IPS DF 4.7 (cell line): ENCODE measurements at regions not wholly inside any gene's neighbourhood (a gene's known extent, or its start where the extent isn't known, plus 50 kb on each side); places are given as distances from the start of the nearest gene placed in this dataset.

Source experiments
- DNase-seq: peaks from one replicate; pipeline ENCODE4 v3.0.0-alpha.2; 2013; ENCODE audit warnings: low spot score; ENCODE audit errors: extremely low read depth

DNA sequence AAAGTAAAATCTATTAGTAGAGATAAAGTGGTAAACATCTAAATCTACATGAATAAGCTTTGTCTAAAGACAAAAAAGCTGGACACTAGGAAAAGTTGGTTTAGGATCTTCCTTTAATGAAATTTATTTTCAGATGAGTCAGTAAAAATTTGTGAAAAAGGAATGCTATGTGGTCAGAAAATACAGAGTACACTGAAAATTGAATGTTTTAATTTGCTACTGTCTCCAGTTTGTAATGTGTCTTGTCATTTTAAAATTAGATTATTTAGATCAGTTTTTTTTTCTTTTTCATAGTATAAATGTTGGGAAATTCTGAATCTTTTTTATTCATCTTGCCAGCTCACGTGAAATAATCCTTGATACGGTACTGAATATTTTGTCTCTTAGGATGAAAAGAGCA is 56.9 kb downstream of the SLITRK6 start:
- DNase-seq, result no peak

DNA sequence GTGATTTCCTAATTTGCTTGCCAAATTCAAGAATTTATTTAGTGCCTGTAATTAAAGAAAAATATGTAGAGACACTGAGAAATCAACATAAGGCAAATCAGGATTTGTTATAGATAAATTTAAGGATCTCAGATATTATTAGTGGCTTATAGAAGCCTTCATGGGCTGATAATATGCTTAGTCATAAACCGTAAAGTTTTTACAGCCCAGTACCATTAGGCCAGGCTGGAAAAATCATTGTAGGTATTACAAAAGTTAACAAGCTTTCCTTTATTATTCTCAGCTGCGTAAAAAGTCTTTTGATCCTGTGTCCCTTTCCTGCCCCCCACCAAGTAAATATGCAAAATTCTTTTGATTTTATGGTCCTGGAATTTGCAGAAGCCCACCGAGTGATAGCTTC is 58.2 kb downstream of the SLITRK6 start:
- no peak for DNase-seq

DNA sequence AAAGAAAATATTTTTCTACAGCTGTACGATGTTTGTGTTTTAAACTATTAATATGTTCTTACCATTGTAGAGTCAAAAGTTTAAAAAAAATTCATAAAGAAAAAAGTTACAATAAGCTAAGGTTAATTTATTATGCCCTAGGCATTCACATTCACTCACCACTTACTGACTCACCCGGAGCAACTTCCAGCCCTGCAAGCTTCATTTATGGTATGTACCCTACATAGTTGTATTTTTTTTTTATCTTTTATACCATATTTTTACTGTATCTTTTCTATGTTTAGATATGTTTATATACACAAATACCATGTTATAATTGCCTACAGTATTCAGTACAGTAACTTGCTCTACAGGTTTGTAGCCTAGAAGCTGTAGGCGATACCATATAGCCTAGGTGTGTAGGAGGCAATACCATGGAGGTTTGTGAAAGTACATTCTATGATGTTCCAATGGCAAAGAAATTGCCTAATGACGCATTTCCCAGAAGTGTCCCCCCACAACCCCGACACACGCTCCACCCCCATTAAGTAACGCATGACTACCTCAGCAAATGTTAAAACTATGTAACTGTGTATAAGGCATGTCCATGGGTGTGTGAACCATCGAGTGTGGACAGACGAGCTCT is 60.4 kb downstream of the SLITRK6 start:
- no peak for DNase-seq

DNA sequence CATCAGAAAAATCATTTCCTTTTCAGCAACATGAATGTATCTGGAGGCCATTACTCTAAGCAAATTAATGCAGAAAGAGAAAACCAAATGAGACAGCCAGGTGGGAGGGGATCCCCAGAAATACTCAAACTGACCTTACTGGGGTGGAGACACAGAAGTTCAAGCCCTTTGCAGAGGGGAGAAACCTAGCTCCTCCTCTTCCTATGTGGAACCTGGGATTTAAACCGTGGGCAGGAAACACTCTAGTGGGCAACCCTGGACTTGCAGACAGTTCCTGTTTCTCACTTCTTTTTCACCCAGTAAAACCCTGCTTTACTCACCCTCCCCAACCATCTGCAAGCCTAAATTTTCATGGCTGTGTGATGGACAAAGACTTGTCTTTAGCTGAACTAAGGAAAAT is 61.3 kb downstream of the SLITRK6 start:
- DNase-seq, result no peak

DNA sequence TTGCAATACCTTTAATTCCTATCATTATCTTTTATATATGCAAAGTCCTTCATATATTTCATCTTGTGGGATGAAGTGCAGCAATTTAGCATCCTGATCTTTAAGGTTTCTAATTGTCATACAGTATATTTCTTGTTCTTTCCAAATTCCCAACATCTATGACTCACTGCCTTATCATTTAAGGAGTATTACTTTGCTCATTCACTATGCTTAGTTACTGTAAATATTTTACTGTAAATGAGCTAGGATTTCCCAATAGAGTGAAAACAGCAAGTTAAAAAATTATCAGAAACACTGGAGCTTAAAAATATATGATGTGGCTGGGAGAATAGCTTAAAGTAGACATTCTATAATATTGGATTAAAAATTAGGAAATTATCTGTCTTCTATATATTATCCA is 69.9 kb downstream of the SLITRK6 start:
- no peak for DNase-seq

DNA sequence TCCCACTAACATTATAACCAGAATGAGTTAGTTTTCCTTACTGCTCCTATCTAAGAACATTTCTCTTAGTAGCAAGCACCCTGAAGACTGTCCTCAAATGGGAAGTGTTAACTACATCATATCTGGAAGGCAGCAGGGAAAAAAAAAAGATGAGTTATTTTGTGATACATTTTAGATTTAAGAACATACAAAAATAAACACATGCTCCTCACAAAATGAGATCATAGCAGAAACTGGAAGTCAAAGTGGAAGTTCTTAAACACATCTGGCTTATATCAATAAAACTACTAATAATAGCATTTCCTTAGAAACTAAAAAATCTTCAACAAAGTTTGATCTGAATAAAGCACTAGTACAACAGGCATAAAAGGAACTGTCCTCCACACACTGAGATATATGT is 70.4 kb downstream of the SLITRK6 start:
- DNase-seq, result no peak

DNA sequence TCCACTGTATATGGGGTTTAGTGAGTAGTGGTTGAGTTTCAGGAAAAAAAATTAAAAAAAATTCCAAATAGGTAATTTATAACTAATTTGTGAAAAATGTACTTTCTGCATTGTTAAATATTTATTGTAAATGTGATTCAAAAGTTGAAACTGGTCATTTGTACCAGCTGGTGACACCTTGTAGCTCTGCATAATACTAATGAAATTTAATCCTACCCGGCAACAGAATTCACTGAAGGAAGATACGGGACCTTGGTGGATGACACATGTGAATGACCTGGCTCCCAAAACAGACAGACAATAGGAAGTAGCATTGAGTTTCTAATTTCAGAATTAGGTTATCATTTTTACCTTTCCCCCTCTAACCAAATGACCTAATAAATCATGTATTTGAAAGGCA is 73.8 kb downstream of the SLITRK6 start:
- no peak for DNase-seq

DNA sequence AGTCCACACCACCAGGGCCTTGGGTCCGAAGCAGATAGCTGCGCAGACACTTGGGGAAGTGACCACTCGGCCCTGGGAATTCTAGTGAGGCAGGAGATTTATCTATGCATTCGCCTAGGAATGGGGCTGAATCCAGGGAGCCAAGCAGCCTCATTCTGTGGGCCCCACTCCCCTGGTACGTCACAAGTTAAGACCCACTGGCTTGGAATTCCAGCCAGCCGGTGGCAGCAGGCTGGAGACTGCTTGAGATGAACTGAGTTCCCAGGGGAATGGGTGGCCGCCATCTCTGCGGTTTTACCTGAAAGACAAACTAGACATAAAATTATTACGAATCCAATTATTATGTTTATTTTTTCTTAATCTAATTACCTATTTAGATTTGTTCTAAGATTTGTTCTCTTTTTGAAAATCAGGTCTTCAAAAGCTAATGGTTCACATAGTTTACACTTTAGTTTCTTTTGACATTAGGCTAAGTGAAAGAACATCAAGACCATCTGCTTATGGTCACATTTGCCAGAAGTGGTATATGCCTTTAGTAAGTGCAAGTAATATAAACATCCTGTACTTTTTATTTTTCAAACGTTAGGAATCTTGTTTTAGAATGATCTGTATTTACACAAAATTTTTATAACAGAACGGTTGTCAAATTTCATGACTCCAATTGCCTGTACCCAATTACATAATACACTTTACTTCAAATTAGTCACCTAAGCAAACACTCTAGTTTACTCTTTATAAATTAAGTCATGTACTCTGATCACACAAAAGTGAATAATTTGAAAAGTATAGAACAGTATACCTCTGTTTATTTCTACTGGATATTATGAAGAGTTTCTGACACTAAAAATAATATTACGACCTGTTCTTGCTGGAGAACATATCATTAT is 74.4 kb downstream of the SLITRK6 start:
- no peak for DNase-seq

DNA sequence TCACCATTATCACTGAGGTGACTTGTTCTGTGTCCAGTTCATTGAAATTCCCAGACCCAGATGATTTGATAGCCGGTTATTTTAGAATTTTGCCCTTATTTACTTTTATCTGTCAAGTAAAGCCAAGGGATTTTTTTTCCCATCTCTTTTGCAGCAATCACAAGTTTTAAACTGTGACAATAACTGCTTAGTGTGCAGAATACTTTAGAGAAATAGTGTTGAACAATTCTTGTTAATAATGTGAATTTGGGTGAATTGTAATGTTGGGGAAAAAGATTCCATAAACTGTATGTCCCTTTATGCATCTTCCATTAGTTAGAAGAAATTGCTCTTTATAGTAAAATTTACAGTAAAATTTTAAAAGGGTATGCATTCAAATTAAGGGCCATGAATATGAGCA is 79.5 kb downstream of the SLITRK6 start:
- no peak for DNase-seq

DNA sequence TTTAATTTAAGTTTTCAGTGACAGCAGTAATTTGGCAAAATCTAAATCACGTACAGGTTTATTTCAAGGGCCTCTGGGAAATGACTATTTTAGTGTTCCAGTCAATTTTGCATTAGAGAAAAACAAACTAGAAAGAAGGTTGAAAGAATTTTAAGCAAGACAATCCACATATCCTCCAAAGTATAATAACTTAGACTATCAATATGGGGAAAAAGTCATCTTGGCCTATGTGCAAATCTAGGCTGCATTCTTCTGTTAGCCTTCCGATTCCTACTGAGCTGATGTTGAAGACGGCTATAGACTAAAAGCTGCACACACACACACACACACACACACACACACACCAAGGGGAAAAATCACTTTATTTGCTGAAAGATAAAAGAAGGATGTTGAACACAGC is 81.3 kb downstream of the SLITRK6 start:
- DNase-seq, result no peak

DNA sequence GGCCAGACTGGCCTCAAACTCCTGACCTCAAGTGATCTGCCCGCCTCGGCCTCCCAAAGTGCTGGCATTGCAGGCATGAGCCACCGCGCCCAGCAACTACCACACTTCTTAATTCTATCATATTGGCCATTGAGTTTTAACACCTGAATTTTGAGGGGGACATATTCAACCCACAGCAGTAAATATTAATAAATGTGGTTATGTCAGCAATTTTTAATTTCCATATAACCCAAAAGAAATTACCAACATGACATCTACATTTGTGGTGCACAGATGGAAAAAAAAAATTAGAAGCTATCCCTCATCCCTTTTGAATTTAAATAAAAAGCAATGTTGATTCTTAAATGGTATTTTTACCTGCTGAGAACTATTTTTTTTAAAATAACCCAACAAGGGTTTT is 88.7 kb downstream of the SLITRK6 start:
- no peak for DNase-seq

DNA sequence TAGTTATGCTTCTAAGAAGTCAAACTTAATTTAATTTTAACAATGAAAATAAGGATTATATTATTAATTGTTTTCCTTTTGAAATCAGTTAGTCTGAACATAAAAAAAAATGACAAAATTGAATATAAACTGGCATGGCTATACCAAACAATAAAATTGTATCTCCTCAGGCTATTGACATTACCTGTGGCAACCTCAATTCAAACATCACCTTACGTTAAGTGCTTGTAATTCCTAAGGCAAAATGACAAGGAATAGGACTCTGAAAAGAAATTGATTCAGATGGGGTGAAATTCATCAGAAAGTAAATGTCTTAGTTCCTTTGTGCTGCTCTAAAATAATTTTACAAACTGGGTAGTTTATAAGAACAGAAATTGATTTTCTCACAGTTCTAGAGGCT is 89.5 kb downstream of the SLITRK6 start:
- no peak for DNase-seq

DNA sequence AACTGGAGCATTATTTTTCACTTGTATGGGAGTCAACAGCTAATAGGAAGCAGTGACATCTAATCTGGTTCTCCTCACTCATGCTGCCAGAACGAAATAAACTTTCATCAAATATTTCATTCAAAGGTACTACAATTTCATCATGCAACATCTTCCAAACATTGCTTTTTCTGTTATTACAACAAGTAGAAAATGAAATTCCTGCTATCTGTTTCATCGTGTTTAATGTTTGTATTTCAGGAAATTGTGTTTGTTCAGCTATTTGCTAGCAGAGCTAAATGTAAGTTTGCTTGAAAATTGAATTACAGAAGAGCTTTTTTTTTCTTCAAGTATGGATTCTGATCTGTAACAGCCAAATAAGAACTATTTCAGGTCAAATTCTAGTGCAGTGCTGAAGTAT is 90.1 kb downstream of the SLITRK6 start:
- DNase-seq, result no peak

DNA sequence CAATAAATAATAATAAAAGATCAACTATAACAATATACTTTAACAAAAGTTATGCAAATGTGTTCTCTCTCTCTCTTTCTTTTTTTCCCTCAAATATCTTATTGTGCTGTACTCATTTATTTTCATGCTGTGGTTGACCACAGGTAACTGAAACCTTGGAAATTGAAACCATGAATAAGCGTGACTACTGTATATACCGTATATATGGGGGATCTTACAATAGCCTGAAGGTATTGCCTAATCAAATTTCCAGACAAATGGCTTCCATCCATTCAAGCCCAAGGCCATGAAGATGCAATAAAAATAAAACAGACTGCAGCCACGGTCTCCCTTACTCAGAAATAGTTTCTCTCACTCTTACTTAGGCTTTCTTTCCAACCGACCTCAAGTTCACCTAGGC is 98.3 kb downstream of the SLITRK6 start:
- DNase-seq, result no peak

DNA sequence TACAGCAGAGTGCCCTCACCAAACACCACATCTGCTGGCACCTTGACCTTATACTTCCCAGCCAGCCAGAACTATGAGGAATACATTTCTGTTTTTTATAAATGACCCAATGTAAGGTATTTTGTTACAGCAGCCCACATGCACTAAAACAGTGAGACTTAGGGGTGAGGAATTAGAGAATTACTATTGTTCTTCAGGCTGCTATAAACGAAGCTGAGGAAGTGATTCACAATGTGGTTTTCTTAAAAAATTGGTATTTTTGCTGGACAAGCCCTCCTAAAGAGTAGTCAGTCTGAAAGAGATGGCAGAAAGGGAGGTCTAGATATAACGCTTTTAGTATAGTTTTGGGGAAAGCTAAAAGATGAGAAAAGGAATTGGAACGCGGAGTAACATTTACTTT is 101.0 kb downstream of the SLITRK6 start:
- no peak for DNase-seq

DNA sequence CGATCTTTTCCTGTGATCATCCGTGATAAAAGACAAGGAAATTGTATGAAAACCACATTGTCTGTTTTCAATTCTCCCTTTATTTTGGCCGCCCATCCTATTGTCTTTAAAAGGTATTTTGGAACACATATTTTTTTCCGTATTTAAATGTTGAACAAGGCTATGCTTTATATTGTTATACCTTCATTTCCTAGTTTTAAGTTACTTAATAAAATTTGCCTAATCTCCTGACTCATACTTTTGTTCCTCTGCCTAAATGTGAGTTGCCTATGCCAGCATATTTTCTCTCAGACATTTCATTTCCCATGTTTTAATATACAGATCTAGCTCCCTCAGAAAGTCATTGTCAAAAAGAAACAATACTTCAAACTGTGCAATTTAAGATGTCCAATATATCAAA is 104.2 kb downstream of the SLITRK6 start:
- no peak for DNase-seq

DNA sequence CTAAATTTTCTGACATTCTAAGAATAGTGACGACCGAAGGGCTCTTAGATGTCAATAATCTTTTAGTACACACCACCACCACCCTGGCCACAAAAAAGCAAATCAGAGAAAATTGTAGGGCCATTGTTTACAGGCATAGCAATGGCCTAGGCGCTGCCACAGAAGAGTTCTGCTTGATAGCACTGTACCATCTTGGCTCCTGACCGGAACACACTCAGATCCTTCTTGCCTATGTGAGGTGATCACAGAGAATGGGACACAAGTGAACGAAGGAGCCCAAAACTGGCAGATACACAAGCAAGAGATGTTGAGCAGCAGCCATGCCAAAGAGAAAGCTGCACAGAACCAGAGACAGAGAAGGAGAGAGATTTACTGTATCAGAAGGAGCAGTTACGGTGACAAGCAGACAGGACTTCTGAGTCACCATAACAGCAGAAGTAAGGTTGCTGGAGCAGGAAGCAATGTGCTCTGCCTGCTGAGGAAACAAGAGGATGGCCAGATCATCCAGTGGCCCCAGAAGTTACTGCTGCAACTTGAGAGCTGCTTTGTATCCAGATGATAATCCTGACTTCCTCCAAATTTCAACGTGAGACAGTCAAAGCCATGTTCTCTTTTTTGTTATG is 105.2 kb downstream of the SLITRK6 start:
- no peak for DNase-seq

DNA sequence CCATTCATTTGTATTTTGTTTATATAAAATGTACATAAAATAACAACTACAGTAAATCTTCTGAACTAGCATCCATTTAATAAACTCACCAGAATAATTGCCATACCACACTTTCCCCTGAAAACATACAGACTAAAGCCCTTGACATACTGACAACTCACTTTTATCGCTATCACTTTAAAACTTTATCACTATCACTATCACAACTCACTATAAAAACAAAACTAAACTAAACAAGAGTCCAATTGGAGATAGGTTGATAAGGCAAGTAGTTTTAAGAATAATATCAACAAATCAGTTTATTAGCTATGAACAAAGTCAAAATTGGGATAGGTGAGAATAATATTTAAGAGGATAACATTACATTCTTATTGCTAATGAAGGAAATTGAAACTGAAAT is 108.9 kb downstream of the SLITRK6 start:
- no peak for DNase-seq

DNA sequence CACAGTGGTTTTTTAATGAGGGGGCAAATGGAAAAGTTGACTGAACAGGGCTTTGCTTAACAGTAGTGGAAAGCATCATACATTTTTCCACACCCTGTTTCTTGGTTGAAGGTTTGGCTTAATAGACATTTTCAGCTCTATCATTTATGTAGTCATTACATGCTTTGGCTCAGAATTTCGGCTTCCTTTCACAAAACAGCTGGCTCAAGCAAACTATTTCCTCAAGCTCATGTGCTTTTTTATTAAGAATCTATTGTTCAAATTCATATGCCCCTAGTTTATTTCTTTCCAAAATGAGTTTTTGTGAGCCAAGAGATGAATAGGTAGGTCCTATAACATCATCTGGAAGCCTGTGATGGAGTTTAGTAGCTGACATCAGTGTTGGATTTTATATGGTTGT is 113.8 kb downstream of the SLITRK6 start:
- DNase-seq, result no peak

DNA sequence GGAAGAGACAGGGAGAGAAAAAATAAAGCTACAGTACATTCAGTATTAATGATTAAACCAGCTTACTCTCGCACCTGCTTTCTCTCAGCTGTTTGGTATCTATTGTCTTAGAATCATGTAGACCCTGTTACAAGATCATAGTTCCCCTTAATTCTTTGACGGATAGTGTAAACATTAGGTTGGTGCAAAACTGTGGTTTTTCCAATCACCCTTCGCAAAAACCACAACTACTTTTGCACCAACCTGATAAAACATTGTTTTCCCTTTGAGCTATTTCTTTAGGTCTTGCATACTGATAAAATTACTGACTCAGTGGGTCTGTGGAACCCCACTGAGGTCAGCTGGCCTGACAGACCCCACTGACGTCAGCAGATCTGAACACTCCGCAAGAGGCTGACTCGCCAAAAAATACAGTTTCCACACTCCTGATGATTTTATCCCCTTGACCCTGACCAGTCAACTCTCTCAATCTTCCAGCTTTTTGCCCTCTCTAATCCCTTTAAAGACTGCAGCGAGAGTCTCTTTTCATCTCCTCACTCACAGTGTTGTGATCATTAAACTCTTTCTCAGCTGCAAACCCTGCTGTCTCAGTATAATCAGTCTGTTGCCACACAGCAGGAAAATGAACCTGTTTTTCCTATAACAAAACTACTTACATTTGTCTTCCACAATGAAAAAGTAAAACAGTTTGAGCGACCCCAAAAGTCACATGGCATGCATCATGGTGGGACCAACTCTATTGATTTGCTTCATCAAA is 123.9 kb downstream of the SLITRK6 start:
- no peak for DNase-seq

DNA sequence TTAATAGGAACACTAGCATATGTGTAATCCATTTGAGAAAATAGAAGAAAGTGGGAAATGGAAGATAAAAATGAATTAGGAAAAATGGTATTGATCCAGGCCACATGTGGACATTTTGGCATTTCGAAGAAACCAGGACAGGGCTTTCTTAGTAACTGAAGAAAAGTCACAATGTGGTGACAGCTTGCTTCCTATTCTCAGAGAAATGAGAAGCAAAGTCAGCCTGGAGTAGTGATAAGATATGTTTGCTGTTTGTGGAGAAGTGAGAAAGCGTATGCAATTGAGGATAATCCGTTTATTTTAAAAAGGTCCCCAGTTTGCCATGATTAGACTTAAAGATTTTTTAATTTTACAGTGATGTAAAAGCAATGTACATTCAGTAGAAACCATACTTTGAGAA is 127.9 kb downstream of the SLITRK6 start:
- DNase-seq, result no peak

DNA sequence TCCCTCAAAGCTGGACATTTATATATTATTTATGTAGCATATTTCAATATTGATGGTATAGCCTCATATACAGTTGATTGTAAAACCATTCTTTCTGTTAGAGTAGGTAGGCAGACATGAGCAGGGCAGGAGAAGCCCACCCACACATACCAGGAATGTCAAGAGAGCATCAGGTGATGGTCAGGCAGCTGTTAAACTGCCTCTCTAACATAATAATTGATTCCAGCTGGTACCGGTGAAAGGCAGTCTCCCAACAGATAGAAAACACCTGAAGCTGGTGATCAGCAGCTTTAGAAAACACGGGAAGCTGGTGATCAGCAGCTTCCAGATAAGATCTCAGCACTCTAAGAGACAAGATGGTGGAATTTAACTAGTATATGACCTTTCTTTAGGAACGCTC is 132.9 kb downstream of the SLITRK6 start:
- DNase-seq, result no peak
